ENCODE measurements at regions not wholly inside any gene's neighbourhood (a gene's known extent, or its start where the extent isn't known, plus 50 kb on each side); places are given as distances from the start of the nearest gene placed in this dataset.
"Not testable (repeated sequence)": the region's sequence is repeated elsewhere in the genome, so short reads cannot be mapped to it uniquely, and the experiment has no call there.

DNA sequence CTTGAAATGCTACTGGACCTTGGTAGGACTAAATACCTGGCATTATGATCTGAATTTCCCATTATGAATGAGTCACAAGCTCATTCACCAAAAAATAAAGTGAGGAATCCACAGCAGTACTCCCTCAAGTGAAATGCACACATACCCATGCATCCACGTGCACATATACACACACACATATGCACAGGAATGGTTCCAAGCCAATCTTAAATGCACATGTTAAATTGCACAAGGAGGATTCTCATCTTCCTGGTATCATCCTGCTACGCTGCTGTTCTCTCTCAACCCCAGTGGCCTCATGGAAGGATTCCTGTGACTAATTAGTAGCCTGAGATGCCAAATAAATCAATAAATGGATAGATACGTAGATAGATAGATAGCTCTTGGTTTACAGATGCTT, 132.1 kb upstream of the KLF12 start:
- no peak for TF ChIP-seq EZH2 (IDR thresholded peaks at IDR 0.05; ENCODE audit: low read length)
- TF ChIP-seq, protein P1, sequence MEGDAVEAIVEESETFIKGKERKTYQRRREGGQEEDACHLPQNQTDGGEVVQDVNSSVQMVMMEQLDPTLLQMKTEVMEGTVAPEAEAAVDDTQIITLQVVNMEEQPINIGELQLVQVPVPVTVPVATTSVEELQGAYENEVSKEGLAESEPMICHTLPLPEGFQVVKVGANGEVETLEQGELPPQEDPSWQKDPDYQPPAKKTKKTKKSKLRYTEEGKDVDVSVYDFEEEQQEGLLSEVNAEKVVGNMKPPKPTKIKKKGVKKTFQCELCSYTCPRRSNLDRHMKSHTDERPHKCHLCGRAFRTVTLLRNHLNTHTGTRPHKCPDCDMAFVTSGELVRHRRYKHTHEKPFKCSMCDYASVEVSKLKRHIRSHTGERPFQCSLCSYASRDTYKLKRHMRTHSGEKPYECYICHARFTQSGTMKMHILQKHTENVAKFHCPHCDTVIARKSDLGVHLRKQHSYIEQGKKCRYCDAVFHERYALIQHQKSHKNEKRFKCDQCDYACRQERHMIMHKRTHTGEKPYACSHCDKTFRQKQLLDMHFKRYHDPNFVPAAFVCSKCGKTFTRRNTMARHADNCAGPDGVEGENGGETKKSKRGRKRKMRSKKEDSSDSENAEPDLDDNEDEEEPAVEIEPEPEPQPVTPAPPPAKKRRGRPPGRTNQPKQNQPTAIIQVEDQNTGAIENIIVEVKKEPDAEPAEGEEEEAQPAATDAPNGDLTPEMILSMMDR (optimal IDR thresholded peaks at IDR 0.05 in 1 of 3, IDR thresholded peaks at IDR 0.05 in 1 of 3, conservative IDR thresholded peaks at IDR 0.05 in 1 of 3; ENCODE audit: extremely low read depth in 1 of 3, insufficient read depth in 2 of 3, low read length in 3 of 3): no peak

DNA sequence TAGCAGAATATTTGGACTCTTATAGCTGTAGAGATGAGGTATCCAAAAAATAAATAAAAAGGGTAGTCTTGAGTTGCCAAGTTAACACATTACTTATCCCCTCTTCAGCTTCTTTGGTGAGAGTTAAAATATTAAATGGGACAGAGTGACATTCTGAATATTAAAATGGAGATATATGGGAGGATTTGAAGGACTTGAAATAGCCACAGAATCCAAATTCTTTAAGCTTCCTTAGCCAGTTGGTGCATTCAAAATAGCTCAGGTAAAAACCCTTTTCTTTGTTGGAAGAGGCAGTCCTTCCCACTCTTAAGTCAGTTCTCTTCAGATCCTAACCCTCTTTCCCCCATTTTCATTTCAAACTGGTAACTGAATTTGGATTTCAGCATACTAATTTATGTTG, 130.1 kb upstream of the KLF12 start:
- Histone ChIP-seq H4K20me1 (ENCODE audit: control insufficient read depth, extremely low read depth, insufficient read depth, low read length) (no peaks in the 10 kb centered on the region), H3K4me2 (ENCODE audit: control insufficient read depth, extremely low read depth, insufficient read depth, low read depth, low read length) (no peak overlapping the region), H3K9me3 (ENCODE audit: control insufficient read depth, low read depth, low read length) (peaks cover 1% of the 10 kb centered on the region), H3K4me1 (ENCODE audit: control insufficient read depth, extremely low read depth, insufficient read depth, low read length) (no peaks in the 10 kb centered on the region), H3K27ac (ENCODE audit: control insufficient read depth, insufficient read depth, low read length) (no peak overlapping the region), H3K9me1 (ENCODE audit: control insufficient read depth, extremely low read depth, insufficient read depth, low read length) (no peaks in the 10 kb centered on the region), H3K79me2 (ENCODE audit: control insufficient read depth, insufficient read depth, low read length) (no peaks in the 10 kb centered on the region), H3K36me3 (ENCODE audit: control insufficient read depth in 2 of 2, extremely low read depth in 1 of 2, insufficient read depth in 2 of 2, low read length in 2 of 2) (no peaks in the 10 kb centered on the region), H3K27me3 (ENCODE audit: control insufficient read depth, extremely low read depth, insufficient read depth, low read length) (no peaks in the 10 kb centered on the region), H3K4me3 (ENCODE audit: control insufficient read depth in 2 of 3, extremely low read depth in 1 of 3, insufficient read depth in 2 of 3, low read depth in 1 of 3, low read length in 3 of 3) (no peak overlapping the region), H2AFZ (ENCODE audit: control insufficient read depth, low read length) (no peak overlapping the region), H3K9ac (ENCODE audit: control insufficient read depth, extremely low read depth, insufficient read depth, low read length) (no peak overlapping the region)
- dilution Hi-C loops (cut with MboI; ENCODE audit: extremely low pct_ligation_motif_present, low sequenced_read_pairs): no loop called here
- no peak for FAIRE-seq
- TF ChIP-seq, protein P1 (optimal IDR thresholded peaks at IDR 0.05 in 1 of 3, IDR thresholded peaks at IDR 0.05 in 1 of 3, conservative IDR thresholded peaks at IDR 0.05 in 1 of 3; ENCODE audit: extremely low read depth in 1 of 3, insufficient read depth in 2 of 3, low read length in 3 of 3): no peak
- no peak for TF ChIP-seq EZH2 (IDR thresholded peaks at IDR 0.05; ENCODE audit: low read length)
- DNase-seq (ENCODE audit: low read depth, low spot score): no peak

More for the DNA sequence above, 132.1 kb upstream of the KLF12 start:
- Histone ChIP-seq H3K36me3 (ENCODE audit: control insufficient read depth in 2 of 2, extremely low read depth in 1 of 2, insufficient read depth in 2 of 2, low read length in 2 of 2) (no peaks in the 10 kb centered on the region), H3K27ac (ENCODE audit: control insufficient read depth, insufficient read depth, low read length) (no peak overlapping the region), H3K79me2 (ENCODE audit: control insufficient read depth, insufficient read depth, low read length) (no peaks in the 10 kb centered on the region), H3K4me3 (ENCODE audit: control insufficient read depth in 2 of 3, extremely low read depth in 1 of 3, insufficient read depth in 2 of 3, low read depth in 1 of 3, low read length in 3 of 3) (no peak overlapping the region), H3K27me3 (ENCODE audit: control insufficient read depth, extremely low read depth, insufficient read depth, low read length) (no peaks in the 10 kb centered on the region), H4K20me1 (ENCODE audit: control insufficient read depth, extremely low read depth, insufficient read depth, low read length) (no peaks in the 10 kb centered on the region), H3K9ac (ENCODE audit: control insufficient read depth, extremely low read depth, insufficient read depth, low read length) (no peak overlapping the region), H3K4me1 (ENCODE audit: control insufficient read depth, extremely low read depth, insufficient read depth, low read length) (peaks cover 11% of the 10 kb centered on the region), H3K9me1 (ENCODE audit: control insufficient read depth, extremely low read depth, insufficient read depth, low read length) (no peaks in the 10 kb centered on the region), H2AFZ (ENCODE audit: control insufficient read depth, low read length) (no peak overlapping the region), H3K4me2 (ENCODE audit: control insufficient read depth, extremely low read depth, insufficient read depth, low read depth, low read length) (no peak overlapping the region), H3K9me3 (ENCODE audit: control insufficient read depth, low read depth, low read length) (peaks cover 1% of the 10 kb centered on the region)
- dilution Hi-C loops (cut with MboI; ENCODE audit: extremely low pct_ligation_motif_present, low sequenced_read_pairs): no loop called here
- no peak for FAIRE-seq
- no peak for DNase-seq (ENCODE audit: low read depth, low spot score)

DNA sequence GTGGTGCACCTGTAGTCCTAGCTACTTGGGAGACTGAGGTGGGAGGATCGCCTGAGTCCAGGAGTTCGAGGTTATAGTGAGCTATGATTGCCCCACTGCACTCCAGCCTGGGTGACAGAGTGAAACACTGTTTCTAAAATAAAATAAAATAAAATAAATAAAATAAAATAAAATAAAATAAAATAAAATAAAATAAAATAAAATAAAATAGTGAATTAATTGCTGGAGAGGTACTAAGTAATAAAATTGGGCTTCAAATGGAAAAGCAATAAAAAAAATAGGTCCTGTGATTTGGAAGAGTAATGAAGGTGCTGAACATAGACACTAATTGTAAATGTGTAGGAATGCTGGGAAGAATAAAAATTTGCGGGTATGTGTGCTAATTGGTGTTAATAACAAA, 126.2 kb upstream of the KLF12 start:
- dilution Hi-C loops (cut with MboI; ENCODE audit: extremely low pct_ligation_motif_present, low sequenced_read_pairs); FAIRE-seq: not testable (repeated sequence)

More for the DNA sequence above, 126.2 kb upstream of the KLF12 start:
- not testable (repeated sequence) for H3K27ac ChIP-seq (ENCODE audit: control insufficient read depth, insufficient read depth, low read length); H3K4me1 ChIP-seq (ENCODE audit: control insufficient read depth, extremely low read depth, insufficient read depth, low read length); H3K36me3 ChIP-seq (ENCODE audit: control insufficient read depth in 2 of 2, extremely low read depth in 1 of 2, insufficient read depth in 2 of 2, low read length in 2 of 2); H3K27me3 ChIP-seq (ENCODE audit: control insufficient read depth, extremely low read depth, insufficient read depth, low read length); H3K79me2 ChIP-seq (ENCODE audit: control insufficient read depth, insufficient read depth, low read length); H2AFZ ChIP-seq (ENCODE audit: control insufficient read depth, low read length); H4K20me1 ChIP-seq (ENCODE audit: control insufficient read depth, extremely low read depth, insufficient read depth, low read length); H3K4me2 ChIP-seq (ENCODE audit: control insufficient read depth, extremely low read depth, insufficient read depth, low read depth, low read length); H3K4me3 ChIP-seq (ENCODE audit: control insufficient read depth in 2 of 3, extremely low read depth in 1 of 3, insufficient read depth in 2 of 3, low read depth in 1 of 3, low read length in 3 of 3); H3K9me1 ChIP-seq (ENCODE audit: control insufficient read depth, extremely low read depth, insufficient read depth, low read length); H3K9ac ChIP-seq (ENCODE audit: control insufficient read depth, extremely low read depth, insufficient read depth, low read length); H3K9me3 ChIP-seq (ENCODE audit: control insufficient read depth, low read depth, low read length); DNase-seq (ENCODE audit: low read depth, low spot score)
